ENCODE measurements at regions not wholly inside any gene's neighbourhood (a gene's known extent, or its start where the extent isn't known, plus 50 kb on each side); places are given as distances from the start of the nearest gene placed in this dataset.

DNA sequence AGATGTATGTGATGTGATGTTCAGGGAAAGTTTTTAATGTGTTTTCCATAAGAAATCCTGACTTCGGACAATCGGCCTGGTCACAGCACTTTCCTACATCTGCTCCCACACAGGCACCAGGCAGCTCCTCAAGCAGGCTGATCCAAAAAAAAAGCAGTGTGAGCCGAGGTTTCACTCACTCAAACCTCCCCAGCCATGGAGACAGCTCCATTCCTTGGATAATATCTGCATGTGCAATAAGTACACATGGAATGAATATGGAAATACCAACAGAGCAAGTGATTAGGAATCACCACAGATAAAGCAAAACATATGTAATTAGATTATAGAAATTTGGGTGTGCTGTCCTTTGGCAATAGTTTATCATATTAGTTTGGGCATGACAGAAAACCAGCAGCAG lies 88.8 kb upstream of the API5 start:
- Histone ChIP-seq H4K20me1 (ENCODE audit: insufficient read depth, low read length) (no peaks in the 10 kb centered on the region), H3K27ac (ENCODE audit: low read depth, low read length) (no peak overlapping the region), H2AFZ (ENCODE audit: low read depth, low read length) (no peak overlapping the region), H3K9ac (ENCODE audit: low read length) (no peak overlapping the region), H3K36me3 (ENCODE audit: insufficient read depth, low read length) (no peaks in the 10 kb centered on the region), H3K4me2 (ENCODE audit: low read length) (no peak overlapping the region), H3K4me3 (ENCODE audit: insufficient read depth, low read depth, low read length) (no peak overlapping the region), H3K79me2 (ENCODE audit: insufficient read depth, low read length) (no peaks in the 10 kb centered on the region), H3K27me3 (ENCODE audit: insufficient read depth, low read length) (no peaks in the 10 kb centered on the region), H3K9me3 (ENCODE audit: insufficient read depth, low read depth, low read length) (no peaks in the 10 kb centered on the region), H3K4me1 (ENCODE audit: insufficient read depth, low read length) (no peaks in the 10 kb centered on the region)
- Mint-ChIP-seq H3K27me3 (ENCODE audit: low read depth, unreplicated experiment) (no peaks in the 10 kb centered on the region), H3K36me3 (ENCODE audit: low read depth, unreplicated experiment) (no peaks in the 10 kb centered on the region), H3K4me3 (ENCODE audit: unreplicated experiment) (no peak overlapping the region), H3K27ac (ENCODE audit: unreplicated experiment) (no peak overlapping the region), H3K9me3 (ENCODE audit: unreplicated experiment) (peaks cover 8% of the 10 kb centered on the region), H3K4me1 (ENCODE audit: low read depth, unreplicated experiment) (no peaks in the 10 kb centered on the region)
- no peak for FAIRE-seq
- TF ChIP-seq EZH2 (IDR thresholded peaks at IDR 0.05; ENCODE audit: insufficient read depth, low read length): no peak
- TF ChIP-seq, protein P1, sequence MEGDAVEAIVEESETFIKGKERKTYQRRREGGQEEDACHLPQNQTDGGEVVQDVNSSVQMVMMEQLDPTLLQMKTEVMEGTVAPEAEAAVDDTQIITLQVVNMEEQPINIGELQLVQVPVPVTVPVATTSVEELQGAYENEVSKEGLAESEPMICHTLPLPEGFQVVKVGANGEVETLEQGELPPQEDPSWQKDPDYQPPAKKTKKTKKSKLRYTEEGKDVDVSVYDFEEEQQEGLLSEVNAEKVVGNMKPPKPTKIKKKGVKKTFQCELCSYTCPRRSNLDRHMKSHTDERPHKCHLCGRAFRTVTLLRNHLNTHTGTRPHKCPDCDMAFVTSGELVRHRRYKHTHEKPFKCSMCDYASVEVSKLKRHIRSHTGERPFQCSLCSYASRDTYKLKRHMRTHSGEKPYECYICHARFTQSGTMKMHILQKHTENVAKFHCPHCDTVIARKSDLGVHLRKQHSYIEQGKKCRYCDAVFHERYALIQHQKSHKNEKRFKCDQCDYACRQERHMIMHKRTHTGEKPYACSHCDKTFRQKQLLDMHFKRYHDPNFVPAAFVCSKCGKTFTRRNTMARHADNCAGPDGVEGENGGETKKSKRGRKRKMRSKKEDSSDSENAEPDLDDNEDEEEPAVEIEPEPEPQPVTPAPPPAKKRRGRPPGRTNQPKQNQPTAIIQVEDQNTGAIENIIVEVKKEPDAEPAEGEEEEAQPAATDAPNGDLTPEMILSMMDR (IDR thresholded peaks at IDR 0.05; ENCODE audit: insufficient read depth, low read depth, low read length): no peak
- DNase-seq (ENCODE audit: low read depth): no peak

DNA sequence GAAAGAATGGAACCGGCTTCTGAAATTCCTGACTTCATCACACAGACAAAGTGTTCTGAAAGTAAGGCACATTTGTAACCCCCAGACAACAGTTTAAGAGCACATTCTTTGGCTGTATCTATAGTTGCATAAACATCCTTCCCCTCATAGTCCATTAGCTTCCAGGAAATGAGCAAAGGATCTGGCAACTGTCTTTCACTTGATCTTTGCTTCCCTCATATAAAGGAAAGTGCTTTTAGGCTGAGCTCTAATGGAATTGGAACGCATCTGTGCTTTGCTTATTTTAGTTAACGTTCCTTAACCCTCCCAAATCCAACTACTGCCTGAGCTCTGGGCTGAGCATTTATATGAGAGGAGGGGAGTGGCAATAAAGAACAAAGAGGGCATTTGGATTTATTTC lies 76.9 kb upstream of the API5 start:
- Histone ChIP-seq H3K9me3 (ENCODE audit: insufficient read depth, low read depth, low read length) (no peaks in the 10 kb centered on the region), H3K27me3 (ENCODE audit: insufficient read depth, low read length) (no peaks in the 10 kb centered on the region), H2AFZ (ENCODE audit: low read depth, low read length) (no peak overlapping the region), H3K79me2 (ENCODE audit: insufficient read depth, low read length) (no peaks in the 10 kb centered on the region), H3K36me3 (ENCODE audit: insufficient read depth, low read length) (no peaks in the 10 kb centered on the region), H3K4me2 (ENCODE audit: low read length) (no peak overlapping the region), H3K9ac (ENCODE audit: low read length) (no peak overlapping the region), H4K20me1 (ENCODE audit: insufficient read depth, low read length) (no peaks in the 10 kb centered on the region), H3K4me3 (ENCODE audit: insufficient read depth, low read depth, low read length) (no peak overlapping the region), H3K4me1 (ENCODE audit: insufficient read depth, low read length) (no peaks in the 10 kb centered on the region), H3K27ac (ENCODE audit: low read depth, low read length) (no peak overlapping the region)
- FAIRE-seq (no peak), DNase-seq (ENCODE audit: low read depth) (no peak)
- TF ChIP-seq, protein P1 (IDR thresholded peaks at IDR 0.05; ENCODE audit: insufficient read depth, low read depth, low read length): no peak
- no peak for TF ChIP-seq EZH2 (IDR thresholded peaks at IDR 0.05; ENCODE audit: insufficient read depth, low read length)
- Mint-ChIP-seq H3K9me3 (ENCODE audit: unreplicated experiment) (peaks cover 3% of the 10 kb centered on the region), H3K27me3 (ENCODE audit: low read depth, unreplicated experiment) (no peaks in the 10 kb centered on the region), H3K27ac (ENCODE audit: unreplicated experiment) (no peak overlapping the region), H3K4me3 (ENCODE audit: unreplicated experiment) (no peak overlapping the region), H3K36me3 (ENCODE audit: low read depth, unreplicated experiment) (no peaks in the 10 kb centered on the region), H3K4me1 (ENCODE audit: low read depth, unreplicated experiment) (no peaks in the 10 kb centered on the region)

DNA sequence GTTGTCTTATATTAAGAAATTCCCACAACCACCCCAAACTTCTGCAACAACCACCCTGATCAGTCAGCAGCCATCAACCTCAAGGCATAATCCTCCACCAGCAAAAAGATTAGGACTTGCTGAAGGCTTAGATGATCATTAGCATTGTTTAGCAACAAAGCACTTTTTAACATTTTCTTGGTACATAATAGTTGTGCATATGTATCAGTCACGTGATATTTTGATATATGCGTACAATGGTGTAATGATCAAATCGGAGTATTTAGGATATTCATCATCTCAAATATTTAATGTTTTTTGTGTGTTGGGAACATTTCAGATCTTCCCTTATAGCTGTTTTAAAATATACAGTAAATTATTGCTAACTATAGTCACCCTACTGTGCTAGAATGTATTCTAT lies 73.5 kb upstream of the API5 start:
- Histone ChIP-seq H3K27me3 (ENCODE audit: insufficient read depth, low read length) (no peaks in the 10 kb centered on the region), H3K4me1 (ENCODE audit: insufficient read depth, low read length) (no peaks in the 10 kb centered on the region), H3K36me3 (ENCODE audit: insufficient read depth, low read length) (no peaks in the 10 kb centered on the region), H3K9me3 (ENCODE audit: insufficient read depth, low read depth, low read length) (no peaks in the 10 kb centered on the region), H2AFZ (ENCODE audit: low read depth, low read length) (no peak overlapping the region), H3K79me2 (ENCODE audit: insufficient read depth, low read length) (no peaks in the 10 kb centered on the region), H3K4me3 (ENCODE audit: insufficient read depth, low read depth, low read length) (no peak overlapping the region), H3K9ac (ENCODE audit: low read length) (no peak overlapping the region), H3K27ac (ENCODE audit: low read depth, low read length) (no peak overlapping the region), H3K4me2 (ENCODE audit: low read length) (no peak overlapping the region), H4K20me1 (ENCODE audit: insufficient read depth, low read length) (no peaks in the 10 kb centered on the region)
- Mint-ChIP-seq H3K4me3 (ENCODE audit: unreplicated experiment) (no peak overlapping the region), H3K36me3 (ENCODE audit: low read depth, unreplicated experiment) (no peaks in the 10 kb centered on the region), H3K9me3 (ENCODE audit: unreplicated experiment) (peaks cover 3% of the 10 kb centered on the region), H3K27me3 (ENCODE audit: low read depth, unreplicated experiment) (no peaks in the 10 kb centered on the region), H3K4me1 (ENCODE audit: low read depth, unreplicated experiment) (no peaks in the 10 kb centered on the region), H3K27ac (ENCODE audit: unreplicated experiment) (no peak overlapping the region)
- TF ChIP-seq, protein P1 (IDR thresholded peaks at IDR 0.05; ENCODE audit: insufficient read depth, low read depth, low read length): no peak
- TF ChIP-seq EZH2 (IDR thresholded peaks at IDR 0.05; ENCODE audit: insufficient read depth, low read length): no peak
- FAIRE-seq (no peak), DNase-seq (ENCODE audit: low read depth) (no peak)
